ENCODE measurements at regions not wholly inside any gene's neighbourhood (a gene's known extent, or its start where the extent isn't known, plus 50 kb on each side); places are given as distances from the start of the nearest gene placed in this dataset.

DNA sequence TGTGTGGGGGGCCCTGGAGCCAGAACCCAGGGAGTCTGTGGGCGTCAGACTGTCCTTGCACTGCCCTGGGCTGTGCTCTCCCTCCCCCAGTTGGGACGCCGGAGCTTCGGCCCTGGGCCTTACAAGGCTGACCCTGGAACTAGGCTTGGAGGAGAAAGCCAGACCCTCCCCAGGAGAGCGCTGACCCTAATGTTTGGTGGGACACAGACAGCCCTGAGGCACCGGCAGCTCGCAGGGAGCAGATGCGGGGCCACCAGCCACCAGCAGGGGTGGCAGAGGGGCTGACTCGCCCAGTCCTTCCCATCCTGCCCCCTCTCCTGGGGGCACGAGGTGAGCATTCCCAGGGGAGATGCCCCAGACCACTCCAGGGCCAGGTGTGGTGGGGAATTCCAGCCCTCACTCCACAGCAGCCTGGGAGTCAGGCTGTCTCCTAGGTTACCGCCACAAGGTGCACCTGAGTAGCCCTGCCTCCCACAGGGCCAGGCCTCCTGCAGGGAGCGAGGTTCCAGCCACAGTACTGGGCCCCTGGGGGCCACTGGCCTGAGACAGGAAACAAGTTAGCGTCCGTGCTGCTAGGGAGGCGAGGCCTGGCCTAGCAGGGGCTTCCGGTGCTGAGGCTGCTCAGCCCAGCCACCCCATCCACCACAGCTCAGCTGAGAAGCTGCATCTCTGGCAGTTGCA lies 134.6 kb downstream of the OLFM1 start:
- TF ChIP-seq, protein P1, sequence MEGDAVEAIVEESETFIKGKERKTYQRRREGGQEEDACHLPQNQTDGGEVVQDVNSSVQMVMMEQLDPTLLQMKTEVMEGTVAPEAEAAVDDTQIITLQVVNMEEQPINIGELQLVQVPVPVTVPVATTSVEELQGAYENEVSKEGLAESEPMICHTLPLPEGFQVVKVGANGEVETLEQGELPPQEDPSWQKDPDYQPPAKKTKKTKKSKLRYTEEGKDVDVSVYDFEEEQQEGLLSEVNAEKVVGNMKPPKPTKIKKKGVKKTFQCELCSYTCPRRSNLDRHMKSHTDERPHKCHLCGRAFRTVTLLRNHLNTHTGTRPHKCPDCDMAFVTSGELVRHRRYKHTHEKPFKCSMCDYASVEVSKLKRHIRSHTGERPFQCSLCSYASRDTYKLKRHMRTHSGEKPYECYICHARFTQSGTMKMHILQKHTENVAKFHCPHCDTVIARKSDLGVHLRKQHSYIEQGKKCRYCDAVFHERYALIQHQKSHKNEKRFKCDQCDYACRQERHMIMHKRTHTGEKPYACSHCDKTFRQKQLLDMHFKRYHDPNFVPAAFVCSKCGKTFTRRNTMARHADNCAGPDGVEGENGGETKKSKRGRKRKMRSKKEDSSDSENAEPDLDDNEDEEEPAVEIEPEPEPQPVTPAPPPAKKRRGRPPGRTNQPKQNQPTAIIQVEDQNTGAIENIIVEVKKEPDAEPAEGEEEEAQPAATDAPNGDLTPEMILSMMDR (IDR thresholded peaks at IDR 0.05; ENCODE audit: insufficient read depth, low read length) = no peak
- TF ChIP-seq, protein P2, sequence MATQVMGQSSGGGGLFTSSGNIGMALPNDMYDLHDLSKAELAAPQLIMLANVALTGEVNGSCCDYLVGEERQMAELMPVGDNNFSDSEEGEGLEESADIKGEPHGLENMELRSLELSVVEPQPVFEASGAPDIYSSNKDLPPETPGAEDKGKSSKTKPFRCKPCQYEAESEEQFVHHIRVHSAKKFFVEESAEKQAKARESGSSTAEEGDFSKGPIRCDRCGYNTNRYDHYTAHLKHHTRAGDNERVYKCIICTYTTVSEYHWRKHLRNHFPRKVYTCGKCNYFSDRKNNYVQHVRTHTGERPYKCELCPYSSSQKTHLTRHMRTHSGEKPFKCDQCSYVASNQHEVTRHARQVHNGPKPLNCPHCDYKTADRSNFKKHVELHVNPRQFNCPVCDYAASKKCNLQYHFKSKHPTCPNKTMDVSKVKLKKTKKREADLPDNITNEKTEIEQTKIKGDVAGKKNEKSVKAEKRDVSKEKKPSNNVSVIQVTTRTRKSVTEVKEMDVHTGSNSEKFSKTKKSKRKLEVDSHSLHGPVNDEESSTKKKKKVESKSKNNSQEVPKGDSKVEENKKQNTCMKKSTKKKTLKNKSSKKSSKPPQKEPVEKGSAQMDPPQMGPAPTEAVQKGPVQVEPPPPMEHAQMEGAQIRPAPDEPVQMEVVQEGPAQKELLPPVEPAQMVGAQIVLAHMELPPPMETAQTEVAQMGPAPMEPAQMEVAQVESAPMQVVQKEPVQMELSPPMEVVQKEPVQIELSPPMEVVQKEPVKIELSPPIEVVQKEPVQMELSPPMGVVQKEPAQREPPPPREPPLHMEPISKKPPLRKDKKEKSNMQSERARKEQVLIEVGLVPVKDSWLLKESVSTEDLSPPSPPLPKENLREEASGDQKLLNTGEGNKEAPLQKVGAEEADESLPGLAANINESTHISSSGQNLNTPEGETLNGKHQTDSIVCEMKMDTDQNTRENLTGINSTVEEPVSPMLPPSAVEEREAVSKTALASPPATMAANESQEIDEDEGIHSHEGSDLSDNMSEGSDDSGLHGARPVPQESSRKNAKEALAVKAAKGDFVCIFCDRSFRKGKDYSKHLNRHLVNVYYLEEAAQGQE (IDR thresholded peaks at IDR 0.05; ENCODE audit: insufficient replicate concordance, low read depth) = no peak
- TF ChIP-seq POLR2AphosphoS5 (IDR thresholded peaks at IDR 0.05; ENCODE audit: low read depth) (no peak), GABPA (IDR thresholded peaks at IDR 0.05; ENCODE audit: low read depth) (no peak)
